IMR-90 (cell line): ENCODE measurements at regions not wholly inside any gene's neighbourhood (a gene's known extent, or its start where the extent isn't known, plus 50 kb on each side); places are given as distances from the start of the nearest gene placed in this dataset.

Source experiments
- ATAC-seq: fragments of 200-7000 bp; cut with Tn5 transposase; 2 replicates; pipeline ENCODE4 v1.9.1; 2020; ENCODE audit warnings: low read depth, mild to moderate bottlenecking, moderate library complexity
- BruUV-seq: library from RNA; stranded (reverse); fragments of 400-500 nt; replicated peaks from 2 replicates; lab custom pipeline; 2021; lab: Mats Ljungman, UMichigan
- CTCF ChIA-PET: fragments of 300-600 bp; formaldehyde crosslinking; extraction: SDS; loops from one replicate; lab custom pipeline; 2021; ENCODE audit warnings: antibody characterized with exemption; lab: Yijun Ruan, JAX
- POLR2A ChIA-PET: fragments of 300-600 bp; sonication (Branson Sonifier 250); formaldehyde crosslinking; loops from one replicate; lab custom pipeline; 2022; ENCODE audit warnings: antibody characterized with exemption; ENCODE audit not compliant: unreplicated experiment; lab: Charles Lee
- DNase-seq: peaks from one replicate; pipeline ENCODE4 v3.0.0; 2013
- H2AFZ ChIP-seq: replicated peaks from 2 replicates; pipeline ENCODE3; 2013; ENCODE audit warnings: low read length, mild to moderate bottlenecking; ENCODE audit not compliant: poor library complexity
- H2AK5ac ChIP-seq: 2 replicates; pipeline ENCODE4 v1.6.1; 2013; ENCODE audit warnings: low read depth, low read length, inconsistent platforms
- H2AK9ac ChIP-seq: replicated peaks from 2 replicates; pipeline ENCODE3; 2013; ENCODE audit warnings: mild to moderate bottlenecking, low read depth, low read length, moderate library complexity; ENCODE audit not compliant: poor library complexity
- H2BK120ac ChIP-seq: 2 replicates; pipeline ENCODE4 v1.6.1; 2013; ENCODE audit warnings: low read depth, low read length, inconsistent platforms
- H2BK15ac ChIP-seq: 3 replicates; pipeline ENCODE4 v1.6.1; 2013; ENCODE audit warnings: low read depth, low read length, inconsistent platforms
- H2BK20ac ChIP-seq: 2 replicates; pipeline ENCODE4 v1.6.1; 2013; ENCODE audit warnings: low read depth, mild to moderate bottlenecking, inconsistent platforms, low read length, moderate library complexity
- H2BK5ac ChIP-seq: 2 replicates; pipeline ENCODE4 v1.6.1; 2013; ENCODE audit warnings: mild to moderate bottlenecking, low read depth, low read length, inconsistent platforms; ENCODE audit not compliant: poor library complexity, severe bottlenecking
- H3K14ac ChIP-seq: replicated peaks from 2 replicates; pipeline ENCODE4 v1.6.1; 2013; ENCODE audit warnings: low read depth, low read length, inconsistent platforms
- H3K18ac ChIP-seq: 2 replicates; pipeline ENCODE4 v1.6.1; 2013; ENCODE audit warnings: low read depth, low read length, control low read depth
- H3K23ac ChIP-seq: 2 replicates; pipeline ENCODE4 v1.6.1; 2013; ENCODE audit warnings: low read depth, low read length, inconsistent platforms
- H3K27ac ChIP-seq: 2 replicates; pipeline ENCODE4 v1.5.1; 2013; ENCODE audit warnings: mild to moderate bottlenecking, control low read depth, low read length; ENCODE audit not compliant: insufficient read depth
- H3K27me3 ChIP-seq: 2 replicates; pipeline ENCODE4 v1.6.1; 2013; ENCODE audit warnings: low read length; ENCODE audit not compliant: control insufficient read depth, insufficient read depth
- H3K36me3 ChIP-seq: 2 replicates; pipeline ENCODE4 v1.6.1; 2013; ENCODE audit warnings: low read length, mixed read lengths; ENCODE audit not compliant: control insufficient read depth, insufficient read depth
- H3K4ac ChIP-seq: 2 replicates; pipeline ENCODE4 v1.6.1; 2013; ENCODE audit warnings: low read depth, low read length, inconsistent platforms
- H3K4me1 ChIP-seq: 2 replicates; pipeline ENCODE4 v1.6.1; 2013; ENCODE audit warnings: low read length, mixed read lengths; ENCODE audit not compliant: control insufficient read depth, insufficient read depth
- H3K4me2 ChIP-seq: 2 replicates; pipeline ENCODE4 v1.6.1; 2013; ENCODE audit warnings: low read depth, mild to moderate bottlenecking, control low read depth, low read length, moderate library complexity
- H3K4me3 ChIP-seq: 2 replicates; pipeline ENCODE4 v1.5.1; 2013; ENCODE audit warnings: low read depth, mild to moderate bottlenecking, control low read depth, low read length, moderate library complexity; ENCODE audit not compliant: insufficient read depth
- H3K56ac ChIP-seq: 2 replicates; pipeline ENCODE4 v1.6.1; 2013; ENCODE audit warnings: low read length, inconsistent platforms; ENCODE audit not compliant: insufficient read depth; ENCODE audit errors: extremely low read depth
- H3K79me1 ChIP-seq, 2 experiments: 2 replicates each; pipeline ENCODE4 v1.6.1; 2013; ENCODE audit warnings: low read length in 2 of 2, inconsistent platforms in 1 of 2, low read depth in 1 of 2
- H3K9ac ChIP-seq: 2 replicates; pipeline ENCODE4 v1.6.1; 2013; ENCODE audit warnings: low read depth, low read length, control low read depth
- H3K9me1 ChIP-seq: 2 replicates; pipeline ENCODE4 v1.6.1; 2013; ENCODE audit warnings: low read length, inconsistent platforms; ENCODE audit not compliant: insufficient read depth
- H3K9me3 ChIP-seq: 2 replicates; pipeline ENCODE4 v1.6.1; 2013; ENCODE audit warnings: low read length; ENCODE audit not compliant: control insufficient read depth, insufficient read depth
- H4K20me1 ChIP-seq: 2 replicates; pipeline ENCODE4 v1.6.1; 2013; ENCODE audit warnings: low read length, inconsistent platforms; ENCODE audit not compliant: insufficient read depth
- H4K5ac ChIP-seq: 2 replicates; pipeline ENCODE4 v1.6.1; 2013; ENCODE audit warnings: mild to moderate bottlenecking, low read depth, low read length, control low read depth
- H4K8ac ChIP-seq, 2 experiments: 2 replicates each; pipeline ENCODE4 v1.6.1; 2013; ENCODE audit warnings: low read depth in 2 of 2, low read length in 2 of 2, control low read depth in 1 of 2, inconsistent platforms in 1 of 2
- H4K91ac ChIP-seq: 2 replicates; pipeline ENCODE4 v1.6.1; 2013; ENCODE audit warnings: low read depth, low read length, inconsistent platforms; ENCODE audit not compliant: insufficient read depth
- MAFK ChIP-seq: IDR thresholded peaks from 2 replicates; pipeline ENCODE4 v1.6.1; 2012; ENCODE audit warnings: low read depth, low read length, improper control_type of control experiment
- MAZ ChIP-seq: IDR thresholded peaks from 2 replicates; pipeline ENCODE4 v1.6.1; 2012; ENCODE audit warnings: low read depth, mild to moderate bottlenecking, low read length, improper control_type of control experiment, moderate library complexity, borderline replicate concordance
- NFE2L2 ChIP-seq: fragments of 150-350 bp; IDR thresholded peaks from 2 replicates; pipeline ENCODE4 v1.6.1; 2016; ENCODE audit warnings: low read depth, mild to moderate bottlenecking, low read length
- POLR2A ChIP-seq: IDR thresholded peaks from 2 replicates; pipeline ENCODE4 v1.6.1; 2012; ENCODE audit warnings: mild to moderate bottlenecking, low read depth, low read length
- RAD21 ChIP-seq: IDR thresholded peaks from 2 replicates; pipeline ENCODE4 v1.6.1; 2012; ENCODE audit warnings: low read length, improper control_type of control experiment
- RFX5 ChIP-seq: IDR thresholded peaks from 2 replicates; pipeline ENCODE4 v1.8.0; 2012; ENCODE audit warnings: low read depth, mild to moderate bottlenecking, low read length, moderate library complexity
- WGBS, 2 experiments: methylation state at CpG; one replicate each; pipeline versions ENCODE4 v1.1.5 to v1.1.7; 2013; ENCODE audit warnings: missing lambda C conversion rate in 2 of 2; ENCODE audit not compliant: insufficient read length in 1 of 2; ENCODE audit errors: extremely low coverage in 2 of 2; 5-methylcytosine and 5-hydroxymethylcytosine counted together
- dilution Hi-C: fragments of 300-500 bp; cut with HindIII; formaldehyde crosslinking; loops from one replicate; pipeline ENCODE4 v1.14.3; 2018; ENCODE audit warnings: low sequenced_read_pairs; ENCODE audit not compliant: unreplicated experiment
- in situ Hi-C: fragments of 300-500 bp; cut with MboI; formaldehyde crosslinking; loops from 3 replicates; pipeline ENCODE4 v1.14.3; 2019; ENCODE audit warnings: low sequenced_read_pairs, inconsistent platforms, mixed read lengths
- intact Hi-C: fragments of 100-400 bp; cut with micrococcal nuclease; formaldehyde crosslinking; loops from 2 replicates; pipeline ENCODE4 v1.10.0; 2022
- TF ChIP-seq, protein P1 (sequence below): fragments of 150-350 bp; IDR thresholded peaks from 2 replicates; pipeline ENCODE4 v1.6.1; 2016; ENCODE audit warnings: low read depth, mild to moderate bottlenecking, low read length, moderate library complexity, borderline replicate concordance

DNA sequence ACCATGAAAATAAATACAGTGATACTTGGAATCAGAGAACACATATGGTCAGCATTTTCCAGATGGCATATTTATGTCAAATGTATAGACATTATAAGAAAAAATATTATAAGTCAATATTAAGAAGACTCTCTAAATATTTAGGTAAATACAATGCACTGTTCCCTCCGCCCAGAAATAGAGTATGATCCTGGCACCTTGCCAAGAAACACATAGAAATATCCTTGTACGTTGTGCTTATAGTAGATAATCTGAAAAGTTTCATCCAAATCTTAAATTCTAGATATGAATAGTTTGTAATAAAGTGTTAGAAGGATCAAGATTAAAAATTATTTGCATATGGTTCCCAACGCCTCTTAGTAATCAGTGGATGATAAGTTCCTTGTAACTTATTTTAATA, 645.8 kb upstream of the GJE1 start:
- Histone ChIP-seq H4K91ac (no peak overlapping the region), H4K20me1 (no peaks in the 10 kb centered on the region), H3K9me3 (no peaks in the 10 kb centered on the region), H4K8ac (no peak overlapping the region), H3K14ac (no peak overlapping the region), H3K79me1 (no peaks in the 10 kb centered on the region), H4K5ac (no peak overlapping the region), H2BK20ac (no peak overlapping the region), H3K4me3 (no peak overlapping the region), H3K23ac (no peak overlapping the region), H2BK15ac (no peak overlapping the region), H2AFZ (no peak overlapping the region), H2AK5ac (no peak overlapping the region), H3K56ac (no peak overlapping the region), H3K9ac (no peak overlapping the region), H2BK120ac (no peak overlapping the region), H2BK5ac (no peak overlapping the region), H3K27ac (no peak overlapping the region), H3K9me1 (no peaks in the 10 kb centered on the region; the same call in 1 of the 2 replicates), H3K4me1 (peaks cover 5% of the 10 kb centered on the region; the same call in 1 of the 2 replicates), H3K18ac (no peak overlapping the region), H3K27me3 (no peaks in the 10 kb centered on the region), H3K36me3 (no peaks in the 10 kb centered on the region), H3K4ac (no peak overlapping the region), H3K4me2 (no peak overlapping the region), H2AK9ac (no peak overlapping the region)
- dilution Hi-C loops, result no loop called here
- CTCF ChIA-PET, result no interaction called here
- no TSS peak for BruUV-seq
- ATAC-seq (no peak), DNase-seq (no peak)
- no CpG with 5 or more reads among the region's 3 CpGs for WGBS, 2 experiments
- in situ Hi-C loops, result no loop called here
- POLR2A ChIA-PET, result no interaction called here
- TF ChIP-seq POLR2A (no peak), MAFK (no peak), NFE2L2 (no peak), MAZ (no peak), RAD21 (no peak), RFX5 (no peak)
- TF ChIP-seq, protein P1, sequence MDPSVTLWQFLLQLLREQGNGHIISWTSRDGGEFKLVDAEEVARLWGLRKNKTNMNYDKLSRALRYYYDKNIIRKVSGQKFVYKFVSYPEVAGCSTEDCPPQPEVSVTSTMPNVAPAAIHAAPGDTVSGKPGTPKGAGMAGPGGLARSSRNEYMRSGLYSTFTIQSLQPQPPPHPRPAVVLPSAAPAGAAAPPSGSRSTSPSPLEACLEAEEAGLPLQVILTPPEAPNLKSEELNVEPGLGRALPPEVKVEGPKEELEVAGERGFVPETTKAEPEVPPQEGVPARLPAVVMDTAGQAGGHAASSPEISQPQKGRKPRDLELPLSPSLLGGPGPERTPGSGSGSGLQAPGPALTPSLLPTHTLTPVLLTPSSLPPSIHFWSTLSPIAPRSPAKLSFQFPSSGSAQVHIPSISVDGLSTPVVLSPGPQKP, result no peak
- intact Hi-C loops, result no loop called here
